B cell (primary cell): ENCODE measurements at regions not wholly inside any gene's neighbourhood (a gene's known extent, or its start where the extent isn't known, plus 50 kb on each side); places are given as distances from the start of the nearest gene placed in this dataset.

Experiments used
- ATAC-seq: fragments of 200-7000 bp; cut with Tn5 transposase; one replicate; pipeline ENCODE4 v1.10.0; 2021; ENCODE audit warnings: low read depth, mild to moderate bottlenecking, moderate number of reproducible peaks, moderate library complexity
- CTCF ChIA-PET: fragments of 350-600 bp; sonication (Branson Sonifier 250); formaldehyde crosslinking; loops from one replicate; lab custom pipeline; 2021; ENCODE audit warnings: antibody characterized with exemption, inconsistent platforms; lab: Charles Lee
- POLR2A ChIA-PET: fragments of 350-600 bp; sonication (Branson Sonifier 250); formaldehyde crosslinking; loops from one replicate; lab custom pipeline; 2021; ENCODE audit warnings: antibody characterized with exemption; lab: Charles Lee
- DNase-seq: peaks from one replicate; pipeline ENCODE4 v3.0.0; 2013
- H2AFZ ChIP-seq: 2 replicates; pipeline ENCODE4 v1.6.1; 2012; ENCODE audit warnings: mild to moderate bottlenecking, low read depth, low read length; ENCODE audit not compliant: insufficient read depth, poor library complexity, severe bottlenecking
- H3K27ac ChIP-seq, 2 donors: 1 replicate in 1 of 2; 2 replicates in 1 of 2; pipeline ENCODE4 v1.5.1; 2012 to 2013; ENCODE audit warnings: low read length in 2 of 2, mild to moderate bottlenecking in 2 of 2, moderate library complexity in 1 of 2
- H3K27me3 ChIP-seq, 4 experiments: fragments of 200-600 bp in 1 of 4; sonication (generic) in 1 of 4; replicated peaks in 1 of 4; 1 replicate in 2 of 4; 2 replicates in 2 of 4; pipeline versions ENCODE4 v1.6.1 to v1.7.0; 2013 to 2016; ENCODE audit warnings: low read length in 3 of 4, mild to moderate bottlenecking in 2 of 4, mixed read lengths in 1 of 4, moderate library complexity in 1 of 4; ENCODE audit not compliant: insufficient read depth in 4 of 4, control insufficient read depth in 3 of 4; ENCODE audit errors: control extremely low read depth in 1 of 4
- H3K36me3 ChIP-seq, 2 experiments: replicated peaks in 1 of 2; 1 replicate in 1 of 2; 2 replicates in 1 of 2; pipeline versions ENCODE4 v1.6.1 to v1.7.1; 2013; ENCODE audit warnings: low read length in 1 of 2; ENCODE audit not compliant: insufficient read depth in 2 of 2, control insufficient read depth in 1 of 2; ENCODE audit errors: control extremely low read depth in 1 of 2, extremely low read depth in 1 of 2
- H3K4me1 ChIP-seq, 2 donors: fragments of 200-600 bp in 1 of 2; sonication (generic) in 1 of 2; 1 replicate in 1 of 2; 2 replicates in 1 of 2; pipeline versions ENCODE4 v1.5.1 to v1.6.1; 2013 to 2017; ENCODE audit warnings: low read length in 2 of 2; ENCODE audit not compliant: control insufficient read depth in 2 of 2, insufficient read depth in 2 of 2
- H3K4me2 ChIP-seq: replicated peaks from 2 replicates; pipeline ENCODE3; 2012; ENCODE audit warnings: mild to moderate bottlenecking, low read depth, low read length; ENCODE audit not compliant: poor library complexity, severe bottlenecking
- H3K4me3 ChIP-seq, 5 experiments: fragments of 200-600 bp in 1 of 5; sonication (generic) in 1 of 5; 1 replicate in 3 of 5; 2 replicates in 2 of 5; pipeline versions ENCODE4 v1.5.1 to v1.7.0; 2011 to 2016; ENCODE audit warnings: low read length in 4 of 5, mild to moderate bottlenecking in 4 of 5, low read depth in 2 of 5, control low read depth in 1 of 5, moderate library complexity in 1 of 5; ENCODE audit not compliant: insufficient read depth in 1 of 5; ENCODE audit errors: control extremely low read depth in 1 of 5, extremely low read depth in 1 of 5
- H3K79me2 ChIP-seq: fragments of 200-600 bp; sonication (generic); one replicate; pipeline ENCODE4 v1.6.0; 2016; ENCODE audit warnings: low read length; ENCODE audit not compliant: control insufficient read depth, insufficient read depth
- H3K9ac ChIP-seq: fragments of 200-600 bp; sonication (generic); 2 replicates; pipeline ENCODE4 v1.6.1; 2017; ENCODE audit warnings: mild to moderate bottlenecking, low read length, moderate library complexity
- H3K9me3 ChIP-seq, 3 donors: one replicate each; pipeline versions ENCODE4 v1.6.1 to v1.7.1; 2013; ENCODE audit warnings: low read length in 2 of 3; ENCODE audit not compliant: control insufficient read depth in 2 of 3, insufficient read depth in 1 of 3; ENCODE audit errors: control extremely low read depth in 1 of 3
- H4K20me1 ChIP-seq: 2 replicates; pipeline ENCODE4 v1.6.0; 2012; ENCODE audit warnings: mild to moderate bottlenecking, low read length; ENCODE audit not compliant: insufficient read depth, control insufficient read depth, poor library complexity, severe bottlenecking
- H3K27ac Mint-ChIP-seq: one replicate; pipeline ENCODE4 v1.8.0; 2021; ENCODE audit warnings: mixed read lengths
- H3K27me3 Mint-ChIP-seq: one replicate; pipeline ENCODE4 v1.8.0; 2021; ENCODE audit warnings: mixed read lengths
- H3K4me1 Mint-ChIP-seq: one replicate; pipeline ENCODE4 v1.8.0; 2021; ENCODE audit warnings: mixed read lengths
- H3K4me3 Mint-ChIP-seq: one replicate; pipeline ENCODE4 v1.8.0; 2021; ENCODE audit warnings: mixed read lengths
- H3K9me3 Mint-ChIP-seq: one replicate; pipeline ENCODE4 v1.8.0; 2022; ENCODE audit warnings: mixed read lengths; ENCODE audit not compliant: insufficient read depth
- EZH2 ChIP-seq: IDR thresholded peaks from 2 replicates; pipeline ENCODE4 v1.6.1; 2012; ENCODE audit warnings: borderline replicate concordance, low read depth, mild to moderate bottlenecking, moderate library complexity, low read length; ENCODE audit not compliant: insufficient read depth, poor library complexity, severe bottlenecking
- WGBS: methylation state at CpG from one replicate; pipeline ENCODE4 v1.1.5; 2013; ENCODE audit warnings: missing lambda C conversion rate; ENCODE audit not compliant: insufficient coverage; 5-methylcytosine and 5-hydroxymethylcytosine counted together
- intact Hi-C: fragments of 100-400 bp; cut with micrococcal nuclease; formaldehyde crosslinking; loops from one replicate; pipeline ENCODE4 v1.10.0; 2022
- TF ChIP-seq, protein P1 (sequence below): fragments of 200-600 bp; IDR thresholded peaks from one replicate; pipeline ENCODE4 v1.8.0; 2022; ENCODE audit warnings: antibody characterized with exemption, mild to moderate bottlenecking

DNA sequence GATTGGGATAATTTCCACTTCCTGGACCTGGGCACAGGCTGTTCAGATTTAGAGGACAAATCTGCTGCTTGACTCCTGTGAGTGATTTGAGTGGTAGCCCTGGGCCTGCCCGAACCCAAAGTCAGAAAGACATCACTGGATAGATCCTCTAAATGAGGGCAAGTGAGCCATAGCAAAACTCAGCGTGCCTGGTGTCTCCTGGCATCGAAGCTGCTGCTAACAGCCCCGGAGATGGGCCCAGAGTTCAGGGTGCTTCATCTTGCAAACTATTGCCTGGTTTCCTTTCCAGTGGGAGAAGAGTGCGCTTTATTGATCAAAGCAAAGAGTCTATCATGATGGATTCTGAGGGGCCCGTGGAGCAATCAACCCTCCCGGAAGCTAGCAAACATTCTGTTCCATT, 153.1 kb upstream of the KLHL29 start:
- no peaks in the 10 kb centered on the region for H3K9me3 Mint-ChIP-seq
- ATAC-seq (no peak), DNase-seq (no peak)
- Histone ChIP-seq H3K9me3 (peaks cover 0 to 5% (median 0%) of the 10 kb centered on the region in 3 donors), H3K4me2 (no peak overlapping the region), H3K36me3 (no peaks in the 10 kb centered on the region), H3K27ac (no peak overlapping the region), H3K27me3 (no peaks in the 10 kb centered on the region), H4K20me1 (no peaks in the 10 kb centered on the region), H2AFZ (no peak overlapping the region), H3K4me1 (no peaks in the 10 kb centered on the region), H3K79me2 (no peaks in the 10 kb centered on the region), H3K9ac (no peak overlapping the region), H3K4me3 (no peak overlapping the region)
- 88% methylated on average over 6 of the region's 7 CpGs for WGBS
- no peak overlapping the region for H3K27ac Mint-ChIP-seq
- ChIA-PET POLR2A (no interaction called here), CTCF (no interaction called here)
- H3K4me1 Mint-ChIP-seq: no peaks in the 10 kb centered on the region
- H3K4me3 Mint-ChIP-seq: no peak overlapping the region
- intact Hi-C loops: no loop called here
- TF ChIP-seq, protein P1, sequence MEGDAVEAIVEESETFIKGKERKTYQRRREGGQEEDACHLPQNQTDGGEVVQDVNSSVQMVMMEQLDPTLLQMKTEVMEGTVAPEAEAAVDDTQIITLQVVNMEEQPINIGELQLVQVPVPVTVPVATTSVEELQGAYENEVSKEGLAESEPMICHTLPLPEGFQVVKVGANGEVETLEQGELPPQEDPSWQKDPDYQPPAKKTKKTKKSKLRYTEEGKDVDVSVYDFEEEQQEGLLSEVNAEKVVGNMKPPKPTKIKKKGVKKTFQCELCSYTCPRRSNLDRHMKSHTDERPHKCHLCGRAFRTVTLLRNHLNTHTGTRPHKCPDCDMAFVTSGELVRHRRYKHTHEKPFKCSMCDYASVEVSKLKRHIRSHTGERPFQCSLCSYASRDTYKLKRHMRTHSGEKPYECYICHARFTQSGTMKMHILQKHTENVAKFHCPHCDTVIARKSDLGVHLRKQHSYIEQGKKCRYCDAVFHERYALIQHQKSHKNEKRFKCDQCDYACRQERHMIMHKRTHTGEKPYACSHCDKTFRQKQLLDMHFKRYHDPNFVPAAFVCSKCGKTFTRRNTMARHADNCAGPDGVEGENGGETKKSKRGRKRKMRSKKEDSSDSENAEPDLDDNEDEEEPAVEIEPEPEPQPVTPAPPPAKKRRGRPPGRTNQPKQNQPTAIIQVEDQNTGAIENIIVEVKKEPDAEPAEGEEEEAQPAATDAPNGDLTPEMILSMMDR: no peak
- no peak for TF ChIP-seq EZH2
- no peaks in the 10 kb centered on the region for H3K27me3 Mint-ChIP-seq

GRCh38 chr2:23235292-23235691, 149.7 kb upstream of the KLHL29 start:
- no peaks in the 10 kb centered on the region for H4K20me1 ChIP-seq
- ATAC-seq (no peak), DNase-seq (no peak)
- no peaks in the 10 kb centered on the region for H3K27me3 ChIP-seq
- peaks cover 0 to 8% (median 0%) of the 10 kb centered on the region in 3 donors for H3K9me3 ChIP-seq
- H2AFZ ChIP-seq: no peak overlapping the region
- Mint-ChIP-seq H3K27me3 (peaks cover 6% of the 10 kb centered on the region), H3K27ac (no peak overlapping the region), H3K4me1 (no peaks in the 10 kb centered on the region), H3K9me3 (no peaks in the 10 kb centered on the region), H3K4me3 (no peak overlapping the region)
- H3K36me3 ChIP-seq: no peaks in the 10 kb centered on the region
- H3K4me2 ChIP-seq: no peak overlapping the region
- no peaks in the 10 kb centered on the region for H3K79me2 ChIP-seq
- no peak overlapping the region for H3K4me3 ChIP-seq
- 100% methylated on average over 1 of the region's 2 CpGs for WGBS
- ChIA-PET CTCF (no interaction called here), POLR2A (no interaction called here)
- TF ChIP-seq EZH2: no peak
- TF ChIP-seq, protein P1: no peak
- H3K9ac ChIP-seq: no peak overlapping the region
- intact Hi-C loops: no loop called here
- no peak overlapping the region for H3K27ac ChIP-seq
- no peaks in the 10 kb centered on the region for H3K4me1 ChIP-seq
